ENCODE measurements at regions not wholly inside any gene's neighbourhood (a gene's known extent, or its start where the extent isn't known, plus 50 kb on each side); places are given as distances from the start of the nearest gene placed in this dataset.

- Mint-ChIP-seq H3K4me3 (no peak overlapping the region), H3K27ac (peak overlapping the region in 1 of 6 donors; percentile 26), H3K9me3 (no peaks in the 10 kb centered on the region), H3K36me3 (peaks cover 0 to 14% of the 10 kb centered on the region in 2 donors), H3K27me3 (no peaks in the 10 kb centered on the region), H3K4me1 (peaks cover 24 to 43% (median 40%) of the 10 kb centered on the region in 3 donors)
- ATAC-seq (ENCODE audit: low read depth in 2 of 2) (no peak), DNase-seq (no peak)
These were observed 50.0 kb downstream of the PIK3C2A start for GRCh38 chr11:17157761-17158160.

DNA sequence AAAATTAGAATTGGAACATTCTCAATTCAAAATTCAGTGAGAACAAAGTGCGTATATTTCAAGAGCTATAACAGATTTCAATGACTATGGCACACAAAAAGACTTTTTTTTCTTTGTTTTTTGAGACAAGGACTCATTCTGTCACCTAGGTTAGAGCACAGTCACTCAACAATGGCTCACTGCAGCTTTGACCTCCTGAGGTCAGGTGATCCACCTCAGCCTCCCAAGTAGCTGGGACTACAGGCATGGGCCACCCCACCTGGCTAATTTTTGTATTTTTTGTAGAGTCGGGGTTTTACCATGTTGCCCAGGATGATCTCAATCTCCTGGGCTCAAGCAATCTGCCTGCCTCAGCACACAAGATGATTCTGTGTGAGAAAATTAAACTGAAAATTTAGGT lies 51.5 kb downstream of the PIK3C2A start:
- no peaks in the 10 kb centered on the region for H3K27me3 Mint-ChIP-seq
- DNase-seq = no peak
- peaks cover 17 to 31% (median 26%) of the 10 kb centered on the region in 3 donors for H3K4me1 Mint-ChIP-seq
- peak overlapping the region in 2 of 6 donors; percentile 4 to 71 for H3K27ac Mint-ChIP-seq
- no peak for ATAC-seq (ENCODE audit: low read depth in 2 of 2)
- peaks cover 0 to 14% of the 10 kb centered on the region in 2 donors for H3K36me3 Mint-ChIP-seq
- no peaks in the 10 kb centered on the region for H3K9me3 Mint-ChIP-seq
- H3K4me3 Mint-ChIP-seq = no peak overlapping the region

GRCh38 chr11:17154409-17155159 lies 53.2 kb downstream of the PIK3C2A start:
- Mint-ChIP-seq H3K4me3 (no peak overlapping the region), H3K27me3 (no peaks in the 10 kb centered on the region), H3K4me1 (peaks cover 5 to 14% (median 12%) of the 10 kb centered on the region in 3 donors), H3K9me3 (no peaks in the 10 kb centered on the region), H3K27ac (peak overlapping the region in 2 of 6 donors; percentile 55 to 69), H3K36me3 (peaks cover 0 to 19% of the 10 kb centered on the region in 2 donors)
- no peak for ATAC-seq (ENCODE audit: low read depth in 2 of 2)
- no peak for DNase-seq

GRCh38 chr11:17153757-17154156 lies 54.0 kb downstream of the PIK3C2A start:
- Mint-ChIP-seq H3K9me3 (no peaks in the 10 kb centered on the region), H3K27ac (peak overlapping the region in 1 of 6 donors; percentile 72), H3K4me3 (no peak overlapping the region), H3K36me3 (peaks cover 0 to 14% of the 10 kb centered on the region in 2 donors), H3K27me3 (no peaks in the 10 kb centered on the region), H3K4me1 (peaks cover 5 to 8% (median 8%) of the 10 kb centered on the region in 3 donors)
- ATAC-seq (ENCODE audit: low read depth in 2 of 2) (no peak), DNase-seq (no peak)

- Mint-ChIP-seq H3K4me3 (no peak overlapping the region), H3K9me3 (no peaks in the 10 kb centered on the region), H3K27me3 (no peaks in the 10 kb centered on the region), H3K4me1 (peaks cover 5 to 8% (median 8%) of the 10 kb centered on the region in 3 donors), H3K27ac (no peak overlapping the region), H3K36me3 (peaks cover 7 to 20% of the 10 kb centered on the region in 2 donors)
- no peak for ATAC-seq (ENCODE audit: low read depth in 2 of 2)
- no peak for DNase-seq
These were observed 55.5 kb downstream of the PIK3C2A start for GRCh38 chr11:17152306-17152705.

DNA sequence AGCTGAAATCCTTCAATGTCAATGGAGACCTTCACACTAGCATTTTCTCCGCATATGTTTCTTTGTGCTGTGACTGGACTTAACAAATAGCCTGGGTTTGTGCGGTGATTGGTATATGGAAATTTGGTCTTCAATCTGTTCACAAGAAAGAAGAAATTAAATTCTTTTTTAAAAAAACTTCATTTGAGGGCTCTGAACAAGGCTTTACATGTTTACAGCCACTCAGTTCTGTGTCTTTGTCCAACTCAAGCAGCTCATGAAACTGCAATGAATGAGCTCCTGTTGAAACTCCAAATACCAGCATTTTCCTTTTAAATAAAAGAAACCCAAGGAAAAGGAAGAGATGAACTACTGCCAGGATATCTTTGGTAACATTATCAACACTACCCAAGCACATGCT lies 57.3 kb downstream of the PIK3C2A start:
- DNase-seq (no peak), ATAC-seq (ENCODE audit: low read depth in 2 of 2) (no peak)
- no peaks in the 10 kb centered on the region for H3K27me3 Mint-ChIP-seq
- H3K4me1 Mint-ChIP-seq = peaks cover 5 to 8% (median 5%) of the 10 kb centered on the region in 3 donors
- H3K27ac Mint-ChIP-seq = peak overlapping the region in 2 of 6 donors; percentile 3 to 47
- H3K4me3 Mint-ChIP-seq = no peak overlapping the region
- H3K9me3 Mint-ChIP-seq = no peaks in the 10 kb centered on the region
- peaks cover 12 to 24% of the 10 kb centered on the region in 2 donors for H3K36me3 Mint-ChIP-seq

DNA sequence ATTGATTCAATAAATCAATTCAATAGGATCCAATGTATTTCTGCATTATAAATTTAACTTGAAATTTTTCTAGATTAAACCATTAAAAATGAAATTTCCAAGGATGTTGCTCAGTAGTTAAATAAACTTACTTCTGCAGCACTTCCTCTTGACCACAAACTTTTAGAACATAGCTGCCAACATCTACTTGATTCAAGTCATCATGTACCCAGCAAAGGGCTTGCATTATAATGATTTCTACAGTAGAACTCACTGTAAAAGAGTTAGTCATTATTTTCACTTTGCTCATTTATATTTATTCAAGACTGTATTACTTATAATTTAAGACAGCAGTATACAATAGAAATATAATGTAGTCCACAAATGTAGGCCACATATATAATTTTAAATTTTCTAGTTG lies 59.2 kb downstream of the PIK3C2A start:
- H3K4me3 Mint-ChIP-seq = no peak overlapping the region
- H3K27me3 Mint-ChIP-seq = no peaks in the 10 kb centered on the region
- DNase-seq (no peak), ATAC-seq (ENCODE audit: low read depth in 2 of 2) (no peak)
- H3K36me3 Mint-ChIP-seq = peaks cover 19 to 26% of the 10 kb centered on the region in 2 donors
- H3K9me3 Mint-ChIP-seq = no peaks in the 10 kb centered on the region
- no peak overlapping the region for H3K27ac Mint-ChIP-seq
- no peaks in the 10 kb centered on the region for H3K4me1 Mint-ChIP-seq

- no peak for ATAC-seq (ENCODE audit: low read depth in 2 of 2)
- no peaks in the 10 kb centered on the region for H3K4me1 Mint-ChIP-seq
- H3K9me3 Mint-ChIP-seq = no peaks in the 10 kb centered on the region
- no peak overlapping the region for H3K4me3 Mint-ChIP-seq
- no peak for DNase-seq
- H3K27ac Mint-ChIP-seq = no peak overlapping the region
- no peaks in the 10 kb centered on the region for H3K27me3 Mint-ChIP-seq
- H3K36me3 Mint-ChIP-seq = peaks cover 38 to 40% of the 10 kb centered on the region in 2 donors
These were observed 61.8 kb downstream of the PIK3C2A start for GRCh38 chr11:17145972-17146371.

GRCh38 chr11:17142450-17142849 lies 65.0 kb upstream of the RPS13 start:
- H3K27ac Mint-ChIP-seq = peak overlapping the region in 2 of 6 donors; percentile 31 to 75
- ATAC-seq (ENCODE audit: low read depth in 2 of 2) (no peak), DNase-seq (no peak)
- no peaks in the 10 kb centered on the region for H3K4me1 Mint-ChIP-seq
- no peaks in the 10 kb centered on the region for H3K9me3 Mint-ChIP-seq
- no peak overlapping the region for H3K4me3 Mint-ChIP-seq
- H3K27me3 Mint-ChIP-seq = no peaks in the 10 kb centered on the region
- peaks cover 36 to 44% of the 10 kb centered on the region in 2 donors for H3K36me3 Mint-ChIP-seq

GRCh38 chr11:17141156-17141555 lies 63.7 kb upstream of the RPS13 start:
- peak overlapping the region in 1 of 6 donors; percentile 94 for H3K27ac Mint-ChIP-seq
- DNase-seq (no peak), ATAC-seq (ENCODE audit: low read depth in 2 of 2) (no peak)
- no peak overlapping the region for H3K4me3 Mint-ChIP-seq
- peaks cover 31 to 38% of the 10 kb centered on the region in 2 donors for H3K36me3 Mint-ChIP-seq
- no peaks in the 10 kb centered on the region for H3K4me1 Mint-ChIP-seq
- H3K27me3 Mint-ChIP-seq = no peaks in the 10 kb centered on the region
- no peaks in the 10 kb centered on the region for H3K9me3 Mint-ChIP-seq

- H3K4me3 Mint-ChIP-seq = no peak overlapping the region
- peaks cover 20 to 31% of the 10 kb centered on the region in 2 donors for H3K36me3 Mint-ChIP-seq
- no peaks in the 10 kb centered on the region for H3K9me3 Mint-ChIP-seq
- no peaks in the 10 kb centered on the region for H3K4me1 Mint-ChIP-seq
- H3K27me3 Mint-ChIP-seq = no peaks in the 10 kb centered on the region
- DNase-seq (no peak), ATAC-seq (ENCODE audit: low read depth in 2 of 2) (no peak)
- no peak overlapping the region for H3K27ac Mint-ChIP-seq
These were observed 61.1 kb upstream of the RPS13 start for GRCh38 chr11:17138562-17138961.

DNA sequence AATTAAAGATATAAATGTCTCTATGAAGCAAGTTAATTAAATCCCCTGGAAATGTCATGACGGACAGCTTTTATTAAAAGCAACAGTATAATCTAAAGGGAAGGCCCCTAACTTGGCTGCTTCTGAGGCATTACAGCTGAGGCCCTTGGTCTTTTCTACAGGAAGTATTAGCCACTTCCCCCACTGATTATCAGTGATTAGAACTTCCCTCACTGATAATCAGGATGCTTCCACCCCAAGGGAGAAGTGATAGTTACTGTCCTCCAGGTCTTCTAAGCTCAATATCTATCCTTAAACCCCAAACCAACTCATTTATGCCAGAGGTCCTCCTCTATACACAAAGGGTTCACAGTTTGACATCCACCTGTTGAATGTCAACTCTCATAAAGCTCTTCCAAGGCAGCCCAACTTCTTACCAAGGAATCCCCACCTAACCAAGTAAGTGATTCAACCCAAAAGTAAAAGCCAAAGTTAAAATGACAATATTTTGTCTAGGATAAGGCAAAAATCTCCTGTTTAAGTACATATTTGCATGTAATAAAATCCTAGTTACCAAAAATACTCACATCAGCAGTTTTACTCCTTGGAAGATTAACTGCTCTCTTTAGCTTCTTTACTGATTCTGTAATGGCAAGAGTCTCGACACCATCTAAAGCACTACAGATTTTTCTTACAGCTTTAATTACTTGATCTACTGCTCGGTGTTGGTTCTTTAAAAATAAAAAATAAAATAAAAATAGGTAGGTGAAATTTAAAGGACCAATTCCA lies 58.6 kb upstream of the RPS13 start:
- Mint-ChIP-seq H3K27me3 (no peaks in the 10 kb centered on the region), H3K4me3 (no peak overlapping the region), H3K9me3 (no peaks in the 10 kb centered on the region), H3K36me3 (peaks cover 7 to 18% of the 10 kb centered on the region in 2 donors), H3K27ac (peak overlapping the region in 2 of 6 donors; percentile 10 to 81), H3K4me1 (no peaks in the 10 kb centered on the region)
- ATAC-seq (ENCODE audit: low read depth in 2 of 2) (no peak), DNase-seq (no peak)

- Mint-ChIP-seq H3K27me3 (no peaks in the 10 kb centered on the region), H3K27ac (no peak overlapping the region), H3K4me3 (no peak overlapping the region), H3K36me3 (peaks cover 8 to 10% of the 10 kb centered on the region in 2 donors), H3K9me3 (no peaks in the 10 kb centered on the region), H3K4me1 (no peaks in the 10 kb centered on the region)
- no peak for ATAC-seq (ENCODE audit: low read depth in 2 of 2)
- no peak for DNase-seq
These were observed 55.2 kb upstream of the RPS13 start for GRCh38 chr11:17132654-17133053.

DNA sequence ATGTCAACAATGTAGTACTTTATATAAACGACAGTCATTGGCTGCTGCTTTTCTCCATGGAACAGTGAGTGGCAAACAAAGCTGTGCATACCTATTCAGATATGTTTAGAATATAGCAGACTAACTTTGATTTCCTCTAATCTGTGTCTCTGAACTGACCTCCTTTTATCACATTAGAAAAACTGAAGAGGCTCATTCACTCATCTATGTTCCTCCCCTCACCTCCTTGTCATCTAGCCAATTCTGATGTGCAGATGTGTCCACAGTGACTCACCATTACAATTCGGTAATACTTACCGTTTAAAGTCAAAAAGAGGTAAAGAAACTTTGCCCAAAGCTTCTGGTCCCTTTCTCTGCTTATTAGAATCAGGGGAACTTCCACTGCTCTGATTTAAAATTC lies 51.5 kb upstream of the RPS13 start:
- no peak for ATAC-seq (ENCODE audit: low read depth in 2 of 2)
- no peak overlapping the region for H3K4me3 Mint-ChIP-seq
- H3K36me3 Mint-ChIP-seq = peaks cover 8 to 15% of the 10 kb centered on the region in 2 donors
- no peak overlapping the region for H3K27ac Mint-ChIP-seq
- no peak for DNase-seq
- no peaks in the 10 kb centered on the region for H3K4me1 Mint-ChIP-seq
- no peaks in the 10 kb centered on the region for H3K27me3 Mint-ChIP-seq
- H3K9me3 Mint-ChIP-seq = no peaks in the 10 kb centered on the region

Data from naive B cell (primary cell).